ENCODE measurements at regions not wholly inside any gene's neighbourhood (a gene's known extent, or its start where the extent isn't known, plus 50 kb on each side); places are given as distances from the start of the nearest gene placed in this dataset.

- TF ChIP-seq, protein P1, sequence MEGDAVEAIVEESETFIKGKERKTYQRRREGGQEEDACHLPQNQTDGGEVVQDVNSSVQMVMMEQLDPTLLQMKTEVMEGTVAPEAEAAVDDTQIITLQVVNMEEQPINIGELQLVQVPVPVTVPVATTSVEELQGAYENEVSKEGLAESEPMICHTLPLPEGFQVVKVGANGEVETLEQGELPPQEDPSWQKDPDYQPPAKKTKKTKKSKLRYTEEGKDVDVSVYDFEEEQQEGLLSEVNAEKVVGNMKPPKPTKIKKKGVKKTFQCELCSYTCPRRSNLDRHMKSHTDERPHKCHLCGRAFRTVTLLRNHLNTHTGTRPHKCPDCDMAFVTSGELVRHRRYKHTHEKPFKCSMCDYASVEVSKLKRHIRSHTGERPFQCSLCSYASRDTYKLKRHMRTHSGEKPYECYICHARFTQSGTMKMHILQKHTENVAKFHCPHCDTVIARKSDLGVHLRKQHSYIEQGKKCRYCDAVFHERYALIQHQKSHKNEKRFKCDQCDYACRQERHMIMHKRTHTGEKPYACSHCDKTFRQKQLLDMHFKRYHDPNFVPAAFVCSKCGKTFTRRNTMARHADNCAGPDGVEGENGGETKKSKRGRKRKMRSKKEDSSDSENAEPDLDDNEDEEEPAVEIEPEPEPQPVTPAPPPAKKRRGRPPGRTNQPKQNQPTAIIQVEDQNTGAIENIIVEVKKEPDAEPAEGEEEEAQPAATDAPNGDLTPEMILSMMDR (IDR thresholded peaks at IDR 0.05; ENCODE audit: low read depth, low read length, poor library complexity, severe bottlenecking) = no peak
- no peak for TF ChIP-seq EZH2phosphoT487 (IDR thresholded peaks at IDR 0.05; ENCODE audit: borderline replicate concordance, low read length)
These were observed 409.1 kb downstream of the TBC1D4 start for GRCh38 chr13:75072891-75073290.
